HK-2 (cell line): ENCODE measurements at regions not wholly inside any gene's neighbourhood (a gene's known extent, or its start where the extent isn't known, plus 50 kb on each side); places are given as distances from the start of the nearest gene placed in this dataset.

Experiments
- DNase-seq: peaks from one replicate; pipeline ENCODE4 v3.0.0-alpha.2; 2018; ENCODE audit not compliant: unreplicated experiment

DNA sequence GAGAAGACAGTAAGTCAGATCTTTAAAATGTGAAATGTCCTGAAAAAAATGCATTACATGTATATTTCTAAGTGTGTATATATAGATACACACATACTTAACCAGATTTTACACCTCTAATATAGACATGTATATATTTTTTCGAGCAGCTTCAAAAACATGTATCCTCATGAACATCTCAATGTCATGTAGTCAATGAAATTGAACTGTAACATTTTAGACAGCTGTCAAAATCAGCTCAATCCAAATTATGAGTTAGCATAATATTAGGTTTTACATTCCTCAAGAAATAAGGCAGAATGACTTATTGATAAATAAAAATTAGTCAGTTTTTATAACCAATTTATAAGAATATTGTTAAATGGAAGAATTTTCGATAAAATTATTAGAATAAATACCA lies 665.7 kb downstream of the BRINP3 start:
- no peak for DNase-seq

DNA sequence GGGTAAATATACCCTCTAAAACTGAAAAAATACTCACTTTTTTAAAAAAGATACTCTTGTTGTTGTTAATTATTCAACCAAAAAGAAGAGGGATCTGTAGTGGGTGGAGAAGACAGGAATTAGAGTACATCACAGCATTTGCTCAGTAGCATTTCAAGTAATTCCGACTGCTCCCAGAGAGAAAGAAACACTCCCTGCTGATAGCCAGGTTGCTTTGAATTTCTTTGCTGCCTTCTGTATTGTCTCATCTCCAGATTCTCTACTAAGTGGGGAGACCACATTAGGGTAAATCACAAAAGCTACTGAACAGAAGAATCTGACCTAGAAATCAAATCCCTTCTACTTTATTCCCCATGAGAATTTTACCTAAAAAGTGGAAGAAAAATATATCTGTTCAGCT lies 661.1 kb downstream of the BRINP3 start:
- no peak for DNase-seq

DNA sequence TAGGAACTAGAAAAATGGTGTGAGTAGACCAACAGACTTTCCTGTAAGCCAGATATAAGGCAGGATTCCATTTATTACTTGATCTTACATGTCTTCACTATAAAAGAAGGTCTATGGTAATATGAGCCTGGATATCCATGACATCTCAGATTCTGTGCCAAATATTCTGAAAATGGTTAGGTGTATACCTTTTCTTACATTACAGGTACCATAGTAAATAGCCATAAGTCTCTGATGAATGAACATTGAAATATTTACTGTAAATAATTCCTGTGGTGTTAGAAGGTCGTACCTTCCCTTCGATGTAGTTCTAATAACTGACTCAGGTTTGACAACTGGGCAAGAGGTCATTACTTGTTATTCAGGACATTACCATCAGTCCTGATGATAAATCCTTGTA lies 657.9 kb downstream of the BRINP3 start:
- DNase-seq, result no peak

DNA sequence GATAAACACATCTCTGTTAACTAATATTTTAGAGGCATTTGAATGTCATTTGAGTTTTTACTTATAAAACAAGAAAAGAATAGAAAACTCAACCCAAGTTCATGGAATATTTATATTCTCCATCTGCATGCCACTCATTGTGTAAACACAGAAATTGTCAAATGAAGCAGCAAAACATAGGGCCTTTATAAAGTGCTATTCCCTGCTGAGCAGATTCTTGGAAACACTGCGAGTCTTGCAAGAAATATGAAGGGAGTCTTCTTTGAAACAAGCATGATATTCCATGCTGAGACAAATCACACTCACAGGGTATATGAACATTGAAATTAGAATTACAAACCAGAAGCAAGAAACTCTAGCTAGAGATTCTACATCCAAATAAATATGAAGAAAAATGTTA lies 655.8 kb downstream of the BRINP3 start:
- no peak for DNase-seq

DNA sequence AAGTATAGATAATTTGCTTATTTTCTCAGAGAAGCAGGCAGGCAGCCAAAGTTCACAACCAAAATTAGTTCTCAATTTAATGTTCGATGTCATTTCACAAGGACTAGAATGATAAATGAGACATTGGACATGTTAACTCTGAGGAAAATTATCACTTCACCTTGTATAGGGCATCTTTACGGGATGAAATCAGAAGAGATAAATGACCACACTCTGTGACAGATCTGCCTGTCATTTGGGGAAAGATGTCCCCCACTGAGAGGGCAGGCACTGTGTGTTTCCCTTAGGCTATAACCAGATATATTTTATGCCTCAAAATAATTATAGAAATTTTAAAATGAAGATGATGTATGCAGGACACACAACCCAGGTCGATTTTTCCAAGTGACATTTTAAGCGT lies 642.9 kb downstream of the BRINP3 start:
- no peak for DNase-seq

DNA sequence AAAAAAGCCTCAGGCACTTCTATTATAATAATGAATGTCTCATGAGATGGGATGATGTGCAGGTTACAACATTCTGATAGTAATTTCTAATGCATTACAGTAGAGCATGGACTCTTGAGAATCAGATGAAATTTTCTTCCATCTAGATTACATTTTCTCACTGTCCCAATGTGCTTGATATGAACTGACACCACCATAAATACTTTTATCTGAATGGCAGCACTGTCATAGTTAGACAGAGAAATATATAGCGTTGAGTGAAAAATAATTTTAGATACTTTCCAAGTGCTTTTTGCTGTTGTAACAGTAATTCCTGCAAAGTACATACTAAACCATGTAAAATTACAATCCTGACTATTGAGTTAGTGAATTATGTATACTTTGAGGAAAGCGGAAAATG lies 630.1 kb downstream of the BRINP3 start:
- DNase-seq, result no peak

DNA sequence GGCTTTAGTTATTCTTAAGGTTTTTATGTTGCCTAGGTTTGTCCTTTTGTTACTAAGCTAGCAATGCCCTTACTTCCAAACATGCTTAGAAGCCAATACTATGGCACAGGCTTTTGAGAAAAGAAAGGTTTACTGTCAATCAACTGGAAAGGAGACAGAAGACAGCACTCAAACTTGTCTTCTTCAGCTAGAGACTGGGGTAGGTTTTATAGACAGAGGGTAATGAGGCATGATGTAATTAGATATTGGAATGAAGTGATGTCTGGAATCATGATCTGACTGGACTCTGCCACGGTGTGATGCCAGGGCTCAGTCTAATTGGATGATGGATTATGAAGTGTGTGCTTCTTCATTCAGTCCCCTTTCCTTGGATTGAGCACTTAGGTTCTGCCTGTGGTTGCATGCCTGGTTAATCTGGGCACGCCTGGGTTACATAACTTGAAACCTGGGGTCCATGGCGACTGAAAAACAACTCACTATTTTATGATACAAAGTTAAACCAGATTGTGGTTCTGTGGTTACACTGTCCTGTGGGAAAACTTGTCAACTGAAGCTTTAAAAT lies 625.8 kb downstream of the BRINP3 start:
- DNase-seq, result peak; percentile 46

DNA sequence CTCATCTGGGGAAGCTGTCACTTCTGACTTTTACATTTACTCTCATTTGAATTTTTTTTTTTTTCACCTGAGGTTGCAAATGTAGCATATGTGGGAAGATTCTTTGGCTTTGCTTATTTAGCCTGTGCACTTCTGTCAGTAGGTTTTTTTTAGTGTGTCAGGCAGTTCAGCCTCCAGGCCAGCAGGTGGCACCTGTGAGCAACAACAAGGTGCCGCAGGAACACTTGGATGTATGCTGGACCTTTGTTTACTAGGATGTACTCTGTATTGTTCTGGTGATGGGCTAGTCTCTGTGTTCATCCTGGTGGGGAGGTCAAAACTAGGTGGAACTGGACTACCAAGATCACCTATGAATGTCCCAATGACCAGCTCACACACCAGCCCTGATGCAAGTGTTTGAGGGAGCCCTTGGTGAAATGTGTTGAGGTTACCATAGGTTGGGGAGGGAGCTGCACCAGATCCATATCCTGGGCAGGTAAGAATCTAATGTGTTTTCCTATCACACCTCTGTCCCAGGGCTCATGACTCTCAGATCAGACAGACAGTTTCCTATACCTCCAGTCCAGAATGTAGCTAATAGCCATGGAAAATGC lies 618.2 kb downstream of the BRINP3 start:
- DNase-seq, result peak; percentile 40

DNA sequence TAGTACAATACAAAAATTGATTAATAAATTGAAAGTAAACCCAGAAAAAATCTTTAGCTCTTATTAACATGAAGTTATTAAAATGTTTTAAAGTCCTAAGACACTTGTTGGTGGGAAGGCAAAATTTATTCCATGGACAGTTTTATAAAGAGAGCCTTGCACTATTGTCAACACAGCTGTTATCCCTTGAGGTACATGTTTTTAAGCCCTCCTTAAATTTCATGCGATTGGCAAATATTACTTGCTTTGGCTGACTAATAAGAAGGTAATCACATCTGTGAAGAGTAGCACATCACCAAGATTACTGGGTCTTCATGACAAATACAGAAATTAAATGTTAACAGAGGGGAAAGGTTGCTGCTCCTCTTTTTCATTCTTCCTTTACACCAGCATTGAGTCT lies 611.1 kb downstream of the BRINP3 start:
- DNase-seq, result no peak

DNA sequence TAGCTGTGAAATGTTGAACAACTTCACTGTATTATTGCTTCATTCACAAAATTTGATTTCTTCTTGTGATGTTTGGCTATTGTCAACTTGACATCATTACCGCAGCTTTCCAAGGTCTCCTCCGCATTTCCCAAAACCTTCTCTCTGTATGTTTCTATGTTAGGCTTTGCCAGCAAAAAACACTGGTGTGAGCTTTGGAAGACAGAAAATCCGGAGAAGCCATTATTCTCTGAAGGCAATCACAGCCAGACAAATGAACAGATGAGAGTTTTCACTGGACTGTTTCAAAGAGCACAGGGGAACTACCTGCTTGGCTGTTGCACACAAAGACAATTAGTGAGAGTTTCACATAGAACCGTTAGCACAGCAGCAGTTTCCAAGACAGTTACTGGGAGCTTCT lies 609.6 kb downstream of the BRINP3 start:
- DNase-seq, result no peak

DNA sequence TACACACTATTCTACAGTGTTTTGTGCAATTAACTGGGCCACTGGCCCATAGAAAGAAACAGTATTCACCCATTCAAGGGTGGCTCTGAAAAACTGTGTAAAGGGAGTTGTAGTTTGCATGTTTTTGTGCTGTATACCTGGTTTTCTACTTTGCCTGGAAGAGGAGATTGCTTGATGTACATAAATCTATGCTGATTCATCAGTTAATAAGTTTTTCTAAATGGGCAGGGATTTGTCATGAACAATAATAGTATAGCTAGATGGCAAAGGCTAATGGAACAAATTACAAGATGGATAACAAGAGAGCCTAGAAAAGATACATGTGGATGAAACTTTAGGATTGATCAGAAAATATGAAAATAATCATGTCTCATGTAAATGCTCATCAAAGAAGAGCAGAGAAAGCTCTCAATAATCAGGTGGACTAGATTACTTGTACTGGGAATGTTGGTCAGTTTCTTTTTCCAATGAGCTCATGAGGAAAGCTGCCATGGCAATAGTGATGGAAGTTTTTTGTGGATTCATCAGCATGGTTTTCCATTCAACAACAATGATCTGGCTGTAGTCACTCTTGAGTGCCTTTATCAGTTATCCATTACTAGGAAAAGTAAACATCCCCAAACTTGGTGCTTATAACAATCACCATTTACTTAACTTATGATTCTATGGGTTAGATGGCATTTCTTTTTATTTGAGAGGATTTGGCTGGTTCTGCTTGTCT lies 602.8 kb downstream of the BRINP3 start:
- DNase-seq, result no peak

DNA sequence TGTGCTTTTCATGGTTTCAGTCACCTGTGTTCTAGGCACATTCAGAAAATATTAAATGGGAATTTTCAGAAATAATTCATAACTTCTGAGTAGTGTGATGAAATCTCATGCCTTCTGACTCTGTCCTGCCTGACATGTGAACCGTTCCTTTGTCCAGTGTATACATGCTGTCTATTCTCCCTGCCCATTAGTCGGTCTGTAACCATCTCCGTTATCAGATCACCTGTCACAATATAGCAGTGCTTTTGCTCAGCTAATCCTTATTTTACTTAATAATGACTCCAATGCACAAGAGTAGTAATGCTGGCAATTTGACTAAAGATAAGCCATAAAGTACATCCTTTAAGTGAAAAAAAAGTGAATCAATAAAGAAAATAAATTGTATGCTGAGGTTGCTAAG lies 597.5 kb downstream of the BRINP3 start:
- no peak for DNase-seq

DNA sequence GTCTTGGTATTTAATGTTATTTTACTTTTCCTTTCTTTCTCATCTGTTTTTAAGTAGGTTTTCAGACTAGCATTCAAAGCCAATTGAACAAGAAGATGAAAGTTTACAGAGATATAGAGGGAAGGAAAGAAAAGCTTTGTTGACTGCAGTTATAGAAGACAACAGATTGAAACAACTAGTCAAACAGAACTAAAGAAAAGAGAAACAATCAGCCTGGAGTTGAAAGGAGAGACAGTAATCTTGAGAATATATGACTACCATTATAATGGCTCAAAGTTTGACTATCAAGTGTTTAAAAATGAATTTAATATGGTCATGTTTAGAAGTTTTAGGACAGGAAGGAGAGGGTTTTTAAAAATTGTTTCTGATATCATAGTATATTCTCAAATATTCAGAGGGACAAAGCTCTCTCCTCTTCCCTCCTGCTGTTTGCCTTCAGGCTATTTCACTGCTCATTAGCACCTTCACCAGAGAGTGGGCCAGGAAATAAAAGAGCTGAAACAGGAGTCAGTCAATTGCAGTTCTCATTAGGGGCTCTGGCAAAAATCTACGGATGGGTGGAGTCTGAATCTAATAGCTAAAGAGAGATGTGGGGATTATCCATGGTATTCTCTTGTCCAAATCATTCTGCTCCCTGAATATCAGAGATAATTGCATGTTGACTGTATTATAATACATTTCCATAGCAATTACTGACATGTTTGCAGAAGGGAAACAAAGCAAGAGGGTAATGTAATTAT lies 577.8 kb downstream of the BRINP3 start:
- DNase-seq, result no peak

DNA sequence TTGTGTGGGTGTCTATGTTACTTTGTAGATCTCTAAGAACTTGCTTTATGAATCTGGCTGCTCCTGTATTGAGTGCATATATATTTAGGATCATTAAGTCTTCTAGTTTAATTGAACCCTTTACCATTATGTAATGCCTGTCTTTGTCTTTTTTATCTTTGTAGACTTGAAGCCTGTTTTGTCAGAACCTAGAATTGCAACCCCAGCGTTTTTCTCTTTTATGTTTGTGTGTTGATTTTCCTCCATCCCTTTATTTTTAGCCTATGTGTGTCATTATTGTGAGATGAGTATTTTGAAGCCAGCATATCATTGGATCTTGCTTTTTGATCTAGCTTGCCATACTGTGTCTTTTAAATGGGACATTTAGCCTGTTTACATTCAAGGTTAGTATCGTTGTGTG lies 573.2 kb downstream of the BRINP3 start:
- DNase-seq, result no peak

DNA sequence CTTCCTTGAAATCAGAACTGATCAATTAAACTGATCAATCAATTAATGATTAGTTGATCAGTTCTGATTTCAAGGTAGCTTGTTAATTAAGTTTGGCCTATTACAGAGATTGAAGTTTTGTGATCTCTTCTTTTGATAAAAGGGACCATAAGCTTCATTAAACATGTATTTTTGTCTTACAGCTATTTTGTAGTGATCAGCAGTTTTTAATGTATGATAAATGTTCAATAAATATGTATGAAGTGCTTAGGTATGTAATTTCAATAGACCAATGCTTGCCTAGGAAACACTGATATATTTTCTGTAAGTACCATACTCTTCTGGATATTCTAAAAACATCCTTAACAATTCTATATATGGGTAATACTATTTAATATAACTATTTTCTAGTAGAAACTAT lies 569.6 kb downstream of the BRINP3 start:
- DNase-seq, result no peak

DNA sequence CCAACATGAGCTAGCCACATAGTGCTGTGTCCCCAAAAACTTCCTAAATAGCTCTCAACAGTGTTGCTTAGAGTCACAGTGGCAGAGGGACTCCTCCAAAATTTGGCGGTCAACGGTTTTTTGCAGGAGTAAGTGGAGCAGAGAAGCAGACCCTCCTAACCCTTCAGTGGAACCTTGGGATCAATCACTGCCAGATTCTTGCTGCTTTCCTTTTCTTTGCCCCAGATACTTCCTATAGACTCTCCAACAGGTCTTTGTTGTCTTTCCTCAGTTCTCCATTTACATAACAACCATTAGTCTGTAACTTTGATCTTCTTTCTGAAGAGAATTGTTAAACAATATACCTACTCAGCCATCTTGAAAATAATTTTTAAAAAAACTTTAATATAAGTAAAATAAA lies 556.1 kb downstream of the BRINP3 start:
- DNase-seq, result no peak

DNA sequence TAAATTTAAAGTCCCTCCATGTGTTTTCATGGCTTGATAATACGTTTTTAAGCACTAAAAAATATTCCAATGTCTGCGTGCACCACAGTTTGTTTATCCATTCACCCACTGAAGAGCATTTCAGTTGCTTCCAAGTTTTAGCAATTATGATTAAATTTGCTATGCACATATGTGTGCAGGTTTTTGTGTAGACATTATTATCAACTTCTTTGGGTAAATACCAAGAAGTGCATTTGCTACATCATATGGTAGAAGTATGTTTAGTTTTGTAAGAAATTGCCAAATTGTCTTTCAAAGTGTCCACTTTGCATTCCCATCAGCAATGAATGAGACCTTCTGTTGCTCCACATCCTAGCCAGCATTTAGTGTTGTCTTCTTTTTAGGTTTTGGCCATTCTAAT lies 550.0 kb downstream of the BRINP3 start:
- no peak for DNase-seq

DNA sequence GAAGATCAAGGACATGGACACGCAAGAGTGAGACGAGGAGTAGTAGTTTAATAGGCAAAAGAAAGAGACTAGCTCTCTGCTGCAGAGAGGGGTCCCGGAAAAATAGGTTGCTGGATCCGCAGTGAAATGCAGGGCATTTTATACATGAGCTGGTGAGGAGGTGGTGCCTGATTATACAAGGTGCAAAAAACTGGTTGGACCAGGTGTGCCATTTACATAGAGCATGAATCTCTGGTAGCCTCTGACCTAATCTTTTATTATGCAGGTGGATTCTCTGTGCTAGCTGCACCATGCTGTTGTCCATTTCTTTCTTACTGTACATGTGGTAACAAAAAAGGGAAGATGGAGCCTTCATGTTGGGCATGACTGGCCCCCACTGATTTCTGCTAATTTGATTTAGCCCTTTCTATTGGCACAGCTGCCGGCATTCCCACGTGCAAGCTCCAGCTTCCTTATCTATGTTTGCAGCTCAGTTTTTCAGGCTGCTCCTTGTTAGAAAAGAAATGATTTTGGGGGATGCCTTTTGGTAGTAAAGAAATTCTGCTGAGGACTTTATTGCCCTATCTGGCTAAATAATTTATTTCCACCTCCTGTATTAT lies 548.1 kb downstream of the BRINP3 start:
- DNase-seq, result no peak

DNA sequence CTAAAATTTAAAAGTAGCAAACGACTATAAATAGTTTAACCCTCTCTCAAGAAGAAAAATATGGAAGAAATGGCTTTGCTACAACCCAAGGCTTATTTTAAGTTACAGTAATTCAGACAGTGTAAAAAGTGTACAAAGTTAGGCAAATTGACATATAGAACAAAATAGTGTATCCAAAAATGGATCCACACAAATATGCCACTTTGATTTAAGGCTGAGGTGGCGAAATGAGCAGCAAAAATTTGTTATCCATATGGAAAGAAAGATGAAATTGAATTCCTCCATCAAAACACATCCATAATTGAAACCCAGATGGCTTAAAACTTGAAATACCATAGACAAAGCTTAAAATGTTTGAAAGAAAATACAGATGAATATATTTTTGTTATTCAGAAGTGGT lies 540.8 kb downstream of the BRINP3 start:
- no peak for DNase-seq

DNA sequence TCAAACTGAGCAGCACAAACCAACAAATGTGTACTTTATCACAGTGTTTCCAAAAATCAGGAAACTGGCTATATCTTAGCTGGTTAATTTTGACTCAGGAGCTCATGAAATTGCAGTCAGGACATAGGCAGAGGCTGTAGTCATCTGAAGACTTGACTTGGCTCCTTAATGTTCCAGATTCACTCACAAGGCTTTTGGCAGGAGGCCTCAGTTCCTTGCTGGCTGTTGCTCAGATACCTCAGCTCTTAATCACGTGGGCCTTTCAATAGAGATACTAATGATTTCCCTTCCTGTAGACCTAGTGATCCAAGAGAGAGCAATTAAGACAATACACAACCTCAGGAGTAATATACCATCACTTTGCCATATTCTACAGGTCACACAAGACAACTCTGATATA lies 537.7 kb downstream of the BRINP3 start:
- DNase-seq, result no peak

DNA sequence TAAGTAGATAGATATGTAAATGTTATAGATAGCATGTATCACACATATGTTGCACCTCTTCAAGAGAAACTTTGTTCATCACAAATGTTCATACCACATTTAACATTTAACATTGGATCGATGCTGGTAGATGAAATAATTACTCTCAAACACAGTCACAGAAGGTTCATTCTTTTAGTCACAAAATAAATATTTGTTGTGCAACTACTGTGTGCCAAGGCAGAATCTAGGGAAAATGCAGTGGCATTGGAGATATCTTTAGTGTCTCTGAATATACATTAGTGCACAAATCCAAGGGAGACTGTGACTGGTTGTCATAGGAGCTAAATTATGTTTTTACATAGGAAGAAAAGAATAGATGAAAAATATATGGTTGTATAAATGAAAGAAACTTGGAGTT lies 535.7 kb downstream of the BRINP3 start:
- DNase-seq, result no peak

DNA sequence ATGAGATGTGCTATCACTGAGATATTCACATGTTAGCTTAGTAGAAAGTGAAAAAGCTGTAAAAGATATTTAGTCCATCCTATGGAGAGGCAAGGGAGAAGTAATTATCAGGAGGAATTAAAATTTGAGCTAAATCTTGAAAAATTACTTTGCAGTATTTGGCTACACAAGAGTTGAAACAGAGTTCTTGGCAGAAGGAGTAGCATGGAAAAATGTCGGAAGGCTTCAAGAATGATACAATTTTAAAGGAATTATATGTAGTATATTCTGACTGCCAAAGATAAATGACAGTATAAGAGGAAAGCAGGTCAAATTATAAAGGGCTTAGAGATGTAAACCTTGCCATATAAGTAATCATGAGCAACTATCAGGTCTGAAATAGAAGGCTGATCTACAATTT lies 518.9 kb downstream of the BRINP3 start:
- DNase-seq, result no peak

DNA sequence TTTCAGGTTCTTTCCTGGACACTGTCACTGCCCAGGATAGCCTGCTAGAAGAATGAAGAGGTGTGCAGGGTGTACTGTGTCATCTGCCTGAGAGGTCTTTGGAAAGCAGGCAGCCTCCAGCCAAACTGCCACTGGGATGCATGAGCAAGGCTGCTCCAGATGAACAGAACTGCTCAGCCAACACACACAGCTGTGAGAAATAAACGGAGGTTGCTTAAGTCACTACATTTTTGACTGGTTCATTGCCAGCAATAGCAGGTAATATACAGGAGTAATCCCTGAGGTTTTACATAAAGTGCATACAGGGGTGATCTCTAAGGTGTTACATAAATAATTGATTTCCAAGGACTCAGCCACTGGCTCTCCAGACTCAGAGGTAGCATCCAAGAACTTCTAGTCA lies 516.9 kb downstream of the BRINP3 start:
- no peak for DNase-seq
